ENCODE measurements at regions not wholly inside any gene's neighbourhood (a gene's known extent, or its start where the extent isn't known, plus 50 kb on each side); places are given as distances from the start of the nearest gene placed in this dataset.

DNA sequence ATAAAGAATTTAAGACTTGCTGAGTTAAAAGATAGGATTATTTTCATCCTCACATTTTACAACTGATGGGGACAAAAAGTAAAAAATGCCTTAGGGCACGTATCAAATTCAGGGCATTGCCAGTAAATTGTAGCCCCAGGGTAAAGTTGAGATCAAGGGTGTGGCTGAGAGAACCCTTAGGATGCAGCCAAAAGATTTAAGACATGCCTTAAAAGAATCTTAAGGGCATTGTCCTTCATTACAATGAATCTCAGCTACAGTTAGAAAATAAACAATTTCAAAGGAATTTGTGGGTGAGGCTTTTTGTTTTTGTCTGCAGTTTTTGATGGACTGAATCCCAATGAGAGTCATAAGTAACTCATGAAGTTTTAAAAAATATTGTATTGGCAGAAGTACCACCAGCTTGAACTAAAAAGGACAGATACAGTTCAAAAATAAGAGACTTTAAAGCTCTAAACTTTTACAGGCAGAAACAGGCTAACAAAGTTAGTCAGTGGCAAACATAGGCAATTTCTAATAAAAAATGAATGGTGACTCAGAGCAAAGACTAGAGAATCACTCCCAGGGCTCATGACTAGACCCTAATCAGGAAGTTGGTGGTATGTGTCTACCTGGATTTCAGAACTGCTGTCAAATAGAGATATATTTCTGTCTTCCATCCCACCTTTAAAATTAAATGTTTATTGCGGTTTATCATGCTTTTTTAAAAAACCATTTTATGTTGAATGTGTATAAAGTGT, 165.1 kb upstream of the SNX7 start:
- TF ChIP-seq, protein P1, sequence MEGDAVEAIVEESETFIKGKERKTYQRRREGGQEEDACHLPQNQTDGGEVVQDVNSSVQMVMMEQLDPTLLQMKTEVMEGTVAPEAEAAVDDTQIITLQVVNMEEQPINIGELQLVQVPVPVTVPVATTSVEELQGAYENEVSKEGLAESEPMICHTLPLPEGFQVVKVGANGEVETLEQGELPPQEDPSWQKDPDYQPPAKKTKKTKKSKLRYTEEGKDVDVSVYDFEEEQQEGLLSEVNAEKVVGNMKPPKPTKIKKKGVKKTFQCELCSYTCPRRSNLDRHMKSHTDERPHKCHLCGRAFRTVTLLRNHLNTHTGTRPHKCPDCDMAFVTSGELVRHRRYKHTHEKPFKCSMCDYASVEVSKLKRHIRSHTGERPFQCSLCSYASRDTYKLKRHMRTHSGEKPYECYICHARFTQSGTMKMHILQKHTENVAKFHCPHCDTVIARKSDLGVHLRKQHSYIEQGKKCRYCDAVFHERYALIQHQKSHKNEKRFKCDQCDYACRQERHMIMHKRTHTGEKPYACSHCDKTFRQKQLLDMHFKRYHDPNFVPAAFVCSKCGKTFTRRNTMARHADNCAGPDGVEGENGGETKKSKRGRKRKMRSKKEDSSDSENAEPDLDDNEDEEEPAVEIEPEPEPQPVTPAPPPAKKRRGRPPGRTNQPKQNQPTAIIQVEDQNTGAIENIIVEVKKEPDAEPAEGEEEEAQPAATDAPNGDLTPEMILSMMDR (IDR thresholded peaks at IDR 0.05): no peak
- no peak for TF ChIP-seq POLR2A (IDR thresholded peaks at IDR 0.05)

Measured in body of pancreas (tissue), 4 donors.